ENCODE measurements at regions not wholly inside any gene's neighbourhood (a gene's known extent, or its start where the extent isn't known, plus 50 kb on each side); places are given as distances from the start of the nearest gene placed in this dataset.
A peak's percentile ranks its signal among the peaks of the same experiment; 100 is the strongest.
"Not testable (repeated sequence)": the region's sequence is repeated elsewhere in the genome, so short reads cannot be mapped to it uniquely, and the experiment has no call there.

- DNase-seq = not testable (repeated sequence)
These were observed 112.6 kb downstream of the CRLF3 start for GRCh38 chr17:30711626-30712507.

GRCh38 chr17:30711176-30711575 is 113.3 kb downstream of the CRLF3 start:
- DNase-seq = not testable (repeated sequence)

- not testable (repeated sequence) for DNase-seq
These were observed 114.0 kb downstream of the CRLF3 start for GRCh38 chr17:30710276-30711088.

- DNase-seq = not testable (repeated sequence)
These were observed 114.8 kb downstream of the CRLF3 start for GRCh38 chr17:30709561-30710275.

- DNase-seq = peak; percentile 4
These were observed 115.4 kb downstream of the CRLF3 start for GRCh38 chr17:30709096-30709495.

- peak; percentile 98 for DNase-seq
These were observed 116.0 kb downstream of the CRLF3 start for GRCh38 chr17:30708241-30709078.

GRCh38 chr17:30707724-30708240 is 116.7 kb downstream of the CRLF3 start:
- peak; percentile 49 for DNase-seq

- DNase-seq = not testable (repeated sequence)
These were observed 117.8 kb downstream of the CRLF3 start for GRCh38 chr17:30706461-30707335.

- DNase-seq = not testable (repeated sequence)
These were observed 118.5 kb downstream of the CRLF3 start for GRCh38 chr17:30706004-30706403.

- DNase-seq = no peak
These were observed 122.9 kb downstream of the CRLF3 start for GRCh38 chr17:30701498-30701989.

- DNase-seq = not testable (repeated sequence)
These were observed 123.7 kb downstream of the CRLF3 start for GRCh38 chr17:30700833-30701232.

- peak; percentile 36 for DNase-seq
These were observed 126.7 kb downstream of the CRLF3 start for GRCh38 chr17:30697619-30698460.

GRCh38 chr17:30696234-30696633 is 128.3 kb downstream of the CRLF3 start:
- DNase-seq = no peak

GRCh38 chr17:30695265-30695811 is 129.2 kb downstream of the CRLF3 start:
- DNase-seq = peak; percentile 57

- DNase-seq = peak; percentile 18
These were observed 130.7 kb downstream of the CRLF3 start for GRCh38 chr17:30693772-30694171.

- not testable (repeated sequence) for DNase-seq
These were observed 135.1 kb downstream of the CRLF3 start for GRCh38 chr17:30689266-30690000.

GRCh38 chr17:30686538-30687479 is 137.7 kb downstream of the CRLF3 start:
- DNase-seq = peak; percentile 65

All from fibroblast of upper back skin (primary cell).